ENCODE measurements at regions not wholly inside any gene's neighbourhood (a gene's known extent, or its start where the extent isn't known, plus 50 kb on each side); places are given as distances from the start of the nearest gene placed in this dataset.

GRCh38 chr17:404703-405102 is 52.1 kb upstream of the RPH3AL start:
- Histone ChIP-seq H3K27ac (ENCODE audit: extremely low read length, insufficient read depth, low read length) (no peak overlapping the region), H3K4me1 (ENCODE audit: insufficient read depth, low read length) (peaks cover 30% of the 10 kb centered on the region), H3K27me3 (ENCODE audit: control insufficient read depth in 1 of 2, insufficient read depth in 2 of 2, low read length in 2 of 2) (no peaks in the 10 kb centered on the region), H4K20me1 (ENCODE audit: insufficient read depth, low read length) (no peaks in the 10 kb centered on the region), H3K9me3 (ENCODE audit: low read length) (no peaks in the 10 kb centered on the region), H3K9ac (ENCODE audit: insufficient read depth, low read depth, low read length) (no peak overlapping the region), H2AFZ (ENCODE audit: low read length) (peak overlapping the region; percentile 15), H3K36me3 (replicated peaks in 1 of 2; ENCODE audit: control insufficient read depth in 1 of 2, insufficient read depth in 2 of 2, low read length in 2 of 2) (no peaks in the 10 kb centered on the region), H3K4me2 (ENCODE audit: low read depth, low read length) (no peak overlapping the region), H3K79me2 (ENCODE audit: insufficient read depth, low read length) (no peaks in the 10 kb centered on the region), H3K4me3 (replicated peaks in 1 of 3; ENCODE audit: insufficient read depth in 1 of 3, low read depth in 2 of 3, low read length in 3 of 3) (no peak overlapping the region)
- CTCF ChIA-PET (ENCODE audit: low intra/inter-chr PET ratio, low total read pairs): no interaction called here
- no peak for DNase-seq (ENCODE audit: low spot score)
- TF ChIP-seq IRX3 (CRISPR knock-in tag; IDR thresholded peaks at IDR 0.05; ENCODE audit: borderline replicate concordance, low read depth) (no peak), FOXP1 (IDR thresholded peaks at IDR 0.05) (no peak), FOXP1 (CRISPR knock-in tag; IDR thresholded peaks at IDR 0.05) (no peak), ATF7-NPFF (CRISPR knock-in tag; IDR thresholded peaks at IDR 0.05; ENCODE audit: low read depth) (no peak)
- POLR2A ChIA-PET: no interaction called here
- 44% methylated on average over 7 of the region's 7 CpGs for WGBS (ENCODE audit: low lambda C conversion rate)
- no TSS peak for BruUV-seq (replicated peaks)
- in situ Hi-C loops (cut with HindIII; ENCODE audit: extremely low pct_ligation_motif_present, low pct_unique_long_range_greater_than_20kb): no loop called here
- no peak for ATAC-seq
- FAIRE-seq: no peak
- intact Hi-C loops (cut with micrococcal nuclease; ENCODE audit: unreplicated experiment): no loop called here

All from HepG2 (cell line).